HepG2 (cell line): ENCODE measurements at regions not wholly inside any gene's neighbourhood (a gene's known extent, or its start where the extent isn't known, plus 50 kb on each side); places are given as distances from the start of the nearest gene placed in this dataset.
A peak's percentile ranks its signal among the peaks of the same experiment; 100 is the strongest.

Source experiments
- ATAC-seq: fragments of 200-7000 bp; cut with Tn5 transposase; 3 replicates; pipeline ENCODE4 v1.9.1; 2020; ENCODE audit warnings: mild to moderate bottlenecking, moderate library complexity
- BruUV-seq: library from RNA; stranded (reverse); fragments of 400-500 nt; replicated peaks from 2 replicates; lab custom pipeline; 2021; lab: Mats Ljungman, UMichigan
- CTCF ChIA-PET: fragments of 300-600 bp; formaldehyde crosslinking; extraction: SDS; loops from one replicate; lab custom pipeline; 2021; ENCODE audit warnings: low total read pairs, inconsistent platforms, low intra/inter-chr PET ratio; lab: Yijun Ruan, JAX
- POLR2A ChIA-PET: fragments of 350-600 bp; sonication (Branson Sonifier 250); formaldehyde crosslinking; loops from one replicate; lab custom pipeline; 2020; ENCODE audit warnings: antibody characterized with exemption, inconsistent platforms; lab: Yijun Ruan, JAX
- DNase-seq: peaks from one replicate; pipeline ENCODE4 v3.0.0-alpha.2; 2015; ENCODE audit warnings: low spot score
- FAIRE-seq: peaks from 3 replicates; lab custom pipeline; 2011; peaks lifted over from hg19 to GRCh38; lab: Jason Lieb, UNC
- H2AFZ ChIP-seq: one replicate; pipeline ENCODE4 v1.6.1; 2011; ENCODE audit warnings: low read length, inconsistent platforms
- H3K27ac ChIP-seq: fragments of 300-600 bp; 3 replicates; pipeline ENCODE4 v1.8.0; 2011; ENCODE audit warnings: mixed run types, mild to moderate bottlenecking, mixed read lengths, low read length, inconsistent platforms; ENCODE audit not compliant: insufficient read depth; ENCODE audit errors: extremely low read length
- H3K27me3 ChIP-seq, 2 experiments: fragments of 200-600 bp in 1 of 2; 2 replicates in 1 of 2; 3 replicates in 1 of 2; pipeline versions ENCODE4 v1.6.0 to v1.8.0; 2011; ENCODE audit warnings: low read length in 2 of 2, mild to moderate bottlenecking in 2 of 2, moderate library complexity in 2 of 2, inconsistent platforms in 1 of 2; ENCODE audit not compliant: insufficient read depth in 2 of 2, control insufficient read depth in 1 of 2
- H3K36me3 ChIP-seq, 2 experiments: fragments of 200-600 bp in 1 of 2; replicated peaks in 1 of 2; 2 replicates in 1 of 2; 3 replicates in 1 of 2; pipeline versions ENCODE4 v1.5.1 to v1.8.0; 2011; ENCODE audit warnings: low read length in 2 of 2, inconsistent platforms in 1 of 2; ENCODE audit not compliant: insufficient read depth in 2 of 2, control insufficient read depth in 1 of 2
- H3K4me1 ChIP-seq: 2 replicates; pipeline ENCODE4 v1.5.1; 2012; ENCODE audit warnings: low read length, inconsistent platforms; ENCODE audit not compliant: insufficient read depth
- H3K4me2 ChIP-seq: 2 replicates; pipeline ENCODE4 v1.6.0; 2011; ENCODE audit warnings: low read depth, low read length, inconsistent platforms
- H3K4me3 ChIP-seq, 3 experiments: fragments of 200-600 bp in 1 of 3; sonication (generic), shearing (Covaris generic) in 1 of 3; replicated peaks in 1 of 3; 2 replicates each; pipeline ENCODE4 v1.5.1; 2011 to 2016; ENCODE audit warnings: low read length in 3 of 3, inconsistent platforms in 2 of 3, low read depth in 2 of 3, mild to moderate bottlenecking in 2 of 3, control low read depth in 1 of 3, mixed read lengths in 1 of 3; ENCODE audit not compliant: insufficient read depth in 1 of 3
- H3K79me2 ChIP-seq: one replicate; pipeline ENCODE4 v1.6.1; 2011; ENCODE audit warnings: low read length, inconsistent platforms; ENCODE audit not compliant: insufficient read depth
- H3K9ac ChIP-seq: 2 replicates; pipeline ENCODE4 v1.6.0; 2011; ENCODE audit warnings: mild to moderate bottlenecking, low read depth, low read length, inconsistent platforms; ENCODE audit not compliant: insufficient read depth
- H3K9me3 ChIP-seq: 2 replicates; pipeline ENCODE4 v1.5.1; 2012; ENCODE audit warnings: mild to moderate bottlenecking, low read length
- H4K20me1 ChIP-seq: 2 replicates; pipeline ENCODE4 v1.6.0; 2011; ENCODE audit warnings: inconsistent platforms, mild to moderate bottlenecking, low read length, moderate library complexity; ENCODE audit not compliant: insufficient read depth
- HNF1B ChIP-seq: sonication (generic); formaldehyde crosslinking; IDR thresholded peaks from 2 replicates; pipeline ENCODE4 v1.5.1; 2020; ENCODE audit warnings: mild to moderate bottlenecking, moderate library complexity, missing genetic modification reagents
- HOXD1 ChIP-seq: sonication (generic); formaldehyde crosslinking; IDR thresholded peaks from 2 replicates; pipeline ENCODE4 v1.5.0; 2020; ENCODE audit warnings: missing genetic modification reagents
- MAFK ChIP-seq, 2 experiments: IDR thresholded peaks in 1 of 2; conservative IDR thresholded peaks in 1 of 2; 2 replicates each; pipeline ENCODE4 v1.6.1; 2011; ENCODE audit warnings: improper control_type of control experiment in 2 of 2, low read length in 2 of 2
- MNT ChIP-seq: fragments of 450-650 bp; IDR thresholded peaks from 2 replicates; pipeline ENCODE4 v1.6.1; 2016
- ZNF205 ChIP-seq: IDR thresholded peaks from 2 replicates; pipeline ENCODE4 v1.6.1; 2018; ENCODE audit warnings: missing biosample characterization, missing genetic modification reagents
- ZNF430 ChIP-seq: sonication (generic); formaldehyde crosslinking; IDR thresholded peaks from 2 replicates; pipeline ENCODE4 v1.9.0; 2021; ENCODE audit warnings: mild to moderate bottlenecking, missing genetic modification reagents
- ZNF83 ChIP-seq: sonication (generic); formaldehyde crosslinking; IDR thresholded peaks from 2 replicates; pipeline ENCODE4 v1.4.0; 2020; ENCODE audit warnings: missing genetic modification reagents, mild to moderate bottlenecking, borderline replicate concordance
- WGBS: methylation state at CpG from one replicate; pipeline ENCODE4 v1.1.6; 2017; ENCODE audit warnings: low lambda C conversion rate; 5-methylcytosine and 5-hydroxymethylcytosine counted together
- in situ Hi-C: cut with HindIII; loops from 2 replicates; pipeline ENCODE4 v1.10.0; 2017; ENCODE audit warnings: low pct_unique_long_range_greater_than_20kb; ENCODE audit not compliant: extremely low pct_ligation_motif_present
- intact Hi-C: fragments of 100-400 bp; cut with micrococcal nuclease; formaldehyde crosslinking; loops from one replicate; pipeline ENCODE4 v1.10.0; 2022; ENCODE audit not compliant: unreplicated experiment

- TF ChIP-seq ZNF205 (CRISPR knock-in tag), result no peak
- TF ChIP-seq ZNF430 (CRISPR knock-in tag), result no peak
- no peak for TF ChIP-seq HOXD1 (CRISPR knock-in tag)
Observed at GRCh38 chr5:31100781-31101310, 92.6 kb upstream of the CDH6 start (continued).

- CTCF ChIA-PET, result no interaction called here
- Histone ChIP-seq H3K79me2 (no peaks in the 10 kb centered on the region), H3K4me1 (no peaks in the 10 kb centered on the region), H3K4me2 (no peak overlapping the region), H3K27me3 (no peaks in the 10 kb centered on the region), H2AFZ (no peak overlapping the region), H3K36me3 (no peaks in the 10 kb centered on the region), H3K9me3 (no peaks in the 10 kb centered on the region), H3K9ac (no peak overlapping the region), H4K20me1 (no peaks in the 10 kb centered on the region), H3K27ac (no peak overlapping the region), H3K4me3 (no peak overlapping the region)
- ATAC-seq (no peak), FAIRE-seq (no peak), DNase-seq (no peak)
- POLR2A ChIA-PET, result no interaction called here
- TF ChIP-seq ZNF83 (CRISPR knock-in tag) (no peak), MNT (peak; percentile 92)
- intact Hi-C loops, result no loop called here
- WGBS, result 3% methylated on average over 6 of the region's 6 CpGs
- in situ Hi-C loops, result no loop called here
- BruUV-seq, result no TSS peak
Observed at GRCh38 chr5:31100047-31100575, 93.4 kb upstream of the CDH6 start.

GRCh38 chr5:31098811-31099210, 94.7 kb upstream of the CDH6 start:
- BruUV-seq, result no TSS peak

More at GRCh38 chr5:31098811-31099210, 94.7 kb upstream of the CDH6 start:
- Histone ChIP-seq H2AFZ (no peak overlapping the region), H3K4me2 (no peak overlapping the region), H3K27ac (no peak overlapping the region), H4K20me1 (no peaks in the 10 kb centered on the region), H3K36me3 (no peaks in the 10 kb centered on the region), H3K27me3 (no peaks in the 10 kb centered on the region), H3K4me1 (no peaks in the 10 kb centered on the region), H3K9ac (no peak overlapping the region), H3K9me3 (no peaks in the 10 kb centered on the region; the same call in 1 of the 2 replicates), H3K4me3 (no peak overlapping the region), H3K79me2 (no peaks in the 10 kb centered on the region)
- POLR2A ChIA-PET, result no interaction called here
- DNase-seq (no peak), FAIRE-seq (no peak), ATAC-seq (no peak)
- TF ChIP-seq HNF1B (CRISPR knock-in tag) (no peak), MAFK (conservative IDR thresholded peaks at IDR 0.05 in 1 of 2, IDR thresholded peaks at IDR 0.05 in 1 of 2; ENCODE audit: low read length in 2 of 2) (0 out of 4 replicates have a peak, but pooled peaks of 1 of the 2 experiments have one; percentile 8)
- intact Hi-C loops (no loop called here), in situ Hi-C loops (no loop called here)
- CTCF ChIA-PET, result no interaction called here
- WGBS, result 33% methylated on average over 4 of the region's 4 CpGs
